ENCODE measurements at regions not wholly inside any gene's neighbourhood (a gene's known extent, or its start where the extent isn't known, plus 50 kb on each side); places are given as distances from the start of the nearest gene placed in this dataset.

DNA sequence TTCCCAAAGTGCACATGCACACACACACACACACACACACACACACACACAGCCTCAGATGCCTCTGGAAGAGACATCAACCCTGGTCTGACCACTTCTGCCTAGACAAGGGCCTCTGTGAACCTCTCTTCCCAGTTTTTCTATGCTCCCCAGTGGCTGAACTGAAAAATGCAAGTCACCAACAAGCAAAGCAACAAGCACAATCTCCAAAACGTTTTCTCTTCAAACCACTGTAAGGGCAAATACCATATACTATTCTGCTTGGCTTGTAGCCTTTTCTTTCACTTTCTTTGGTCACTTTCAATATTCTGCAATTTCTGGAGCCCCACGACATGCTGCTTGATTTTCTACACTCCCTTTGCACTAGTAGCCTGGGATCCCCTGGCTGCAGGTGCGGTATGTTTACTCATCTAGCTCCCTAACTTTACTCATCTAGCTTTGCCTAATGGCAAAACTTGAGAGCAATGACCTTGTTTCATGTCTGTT, 121.4 kb upstream of the DST start:
- no peaks in the 10 kb centered on the region for H3K9me3 ChIP-seq (ENCODE audit: control insufficient read depth, low read depth, low read length)
- no peak overlapping the region for H2BK15ac ChIP-seq (ENCODE audit: low read depth, low read length)
- H3K4me1 ChIP-seq (ENCODE audit: insufficient read depth, low read length), result peaks cover 3% of the 10 kb centered on the region; the same call in 1 of the 2 replicates
- H3K56ac ChIP-seq (ENCODE audit: insufficient read length, low read depth, low read length), result no peak overlapping the region
- no peak overlapping the region for H3K4ac ChIP-seq (ENCODE audit: low read depth, low read length)
- no peak overlapping the region for H3K23ac ChIP-seq (ENCODE audit: insufficient read length, low read depth, low read length)
- TF ChIP-seq, protein P1, sequence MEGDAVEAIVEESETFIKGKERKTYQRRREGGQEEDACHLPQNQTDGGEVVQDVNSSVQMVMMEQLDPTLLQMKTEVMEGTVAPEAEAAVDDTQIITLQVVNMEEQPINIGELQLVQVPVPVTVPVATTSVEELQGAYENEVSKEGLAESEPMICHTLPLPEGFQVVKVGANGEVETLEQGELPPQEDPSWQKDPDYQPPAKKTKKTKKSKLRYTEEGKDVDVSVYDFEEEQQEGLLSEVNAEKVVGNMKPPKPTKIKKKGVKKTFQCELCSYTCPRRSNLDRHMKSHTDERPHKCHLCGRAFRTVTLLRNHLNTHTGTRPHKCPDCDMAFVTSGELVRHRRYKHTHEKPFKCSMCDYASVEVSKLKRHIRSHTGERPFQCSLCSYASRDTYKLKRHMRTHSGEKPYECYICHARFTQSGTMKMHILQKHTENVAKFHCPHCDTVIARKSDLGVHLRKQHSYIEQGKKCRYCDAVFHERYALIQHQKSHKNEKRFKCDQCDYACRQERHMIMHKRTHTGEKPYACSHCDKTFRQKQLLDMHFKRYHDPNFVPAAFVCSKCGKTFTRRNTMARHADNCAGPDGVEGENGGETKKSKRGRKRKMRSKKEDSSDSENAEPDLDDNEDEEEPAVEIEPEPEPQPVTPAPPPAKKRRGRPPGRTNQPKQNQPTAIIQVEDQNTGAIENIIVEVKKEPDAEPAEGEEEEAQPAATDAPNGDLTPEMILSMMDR (conservative IDR thresholded peaks at IDR 0.05), result peak; percentile 64
- no CpG with 5 or more reads among the region's 3 CpGs for WGBS (ENCODE audit: extremely low coverage, insufficient read length, low lambda C conversion rate)
- Mint-ChIP-seq H3K9me3 (no peaks in the 10 kb centered on the region), H3K27me3 (ENCODE audit: low read depth) (no peaks in the 10 kb centered on the region; the same call in 1 of the 2 replicates), H3K36me3 (ENCODE audit: insufficient read depth in 1 of 3, low read depth in 3 of 3) (peaks cover 0 to 3% (median 0%) of the 10 kb centered on the region in 3 experiments; a peak in 2 of 7 replicates), H3K4me3 (no peak overlapping the region), H3K27ac (peak overlapping the region; percentile 28 to 64 (median 42); a peak in 6 of 7 replicates), H3K4me1 (peaks cover 39 to 42% of the 10 kb centered on the region in 2 experiments)
- H2BK12ac ChIP-seq (ENCODE audit: insufficient read length, low read depth, low read length), result no peak overlapping the region
- H3K79me2 ChIP-seq (ENCODE audit: insufficient read depth, low read length), result peaks cover 8% of the 10 kb centered on the region
- H4K20me1 ChIP-seq (ENCODE audit: control insufficient read depth, insufficient read depth, insufficient read length), result no peaks in the 10 kb centered on the region
- H3K4me2 ChIP-seq (ENCODE audit: insufficient read depth, insufficient read length, low read length), result no peak overlapping the region
- no peak overlapping the region for H4K91ac ChIP-seq (ENCODE audit: insufficient read length, low read depth, low read length)
- no peak overlapping the region for H4K8ac ChIP-seq (replicated peaks; ENCODE audit: insufficient read length, low read depth, low read length)
- H4K5ac ChIP-seq (ENCODE audit: insufficient read length, low read depth, low read length), result no peak overlapping the region
- peaks cover 4% of the 10 kb centered on the region for H3K79me1 ChIP-seq (ENCODE audit: insufficient read depth, low read depth, low read length, poor library complexity, severe bottlenecking)
- no peaks in the 10 kb centered on the region for H3K27me3 ChIP-seq (ENCODE audit: insufficient read depth, low read length)
- H3T11ph ChIP-seq (ENCODE audit: low read length), result no peak overlapping the region
- no peak overlapping the region for H3K14ac ChIP-seq (ENCODE audit: insufficient read depth, low read length)
- peak; percentile 57 for DNase-seq
- no peak overlapping the region for H2AFZ ChIP-seq (ENCODE audit: low read length)
- no peak overlapping the region for H2BK20ac ChIP-seq (ENCODE audit: low read depth, low read length, poor library complexity, severe bottlenecking)
- H3K27ac ChIP-seq (ENCODE audit: insufficient read length, low read depth, low read length), result no peak overlapping the region
- no peak overlapping the region for H3K18ac ChIP-seq (ENCODE audit: insufficient read length, low read depth, low read length)
- no peak overlapping the region for H2BK120ac ChIP-seq (ENCODE audit: low read depth, low read length, poor library complexity, severe bottlenecking)
- no peaks in the 10 kb centered on the region for H3K23me2 ChIP-seq (ENCODE audit: insufficient read length, low read depth, low read length, poor library complexity, severe bottlenecking)
- H2BK5ac ChIP-seq (ENCODE audit: insufficient read length, low read length), result no peak overlapping the region
- no peak overlapping the region for H2AK5ac ChIP-seq (ENCODE audit: insufficient read length, low read length)
- no peak overlapping the region for H3K9ac ChIP-seq (ENCODE audit: extremely low read depth, insufficient read length, low read length)
